Astrocyte of the spinal cord (primary cell): ENCODE measurements at regions not wholly inside any gene's neighbourhood (a gene's known extent, or its start where the extent isn't known, plus 50 kb on each side); places are given as distances from the start of the nearest gene placed in this dataset.
"Not testable (repeated sequence)": the region's sequence is repeated elsewhere in the genome, so short reads cannot be mapped to it uniquely, and the experiment has no call there.

ENCODE experiments used
- DNase-seq: peaks from one replicate; pipeline ENCODE4 v3.0.0; 2011; ENCODE audit warnings: low read depth, low spot score
- H3K4me3 ChIP-seq: 2 replicates; pipeline ENCODE4 v1.5.1; 2011; ENCODE audit warnings: low read depth, mild to moderate bottlenecking, low read length, moderate library complexity
- in situ Hi-C: cut with HindIII; loops from 2 replicates; pipeline ENCODE4 v1.10.0; 2017; ENCODE audit warnings: low sequenced_read_pairs
- TF ChIP-seq, protein P1 (sequence below): IDR thresholded peaks from 2 replicates; pipeline ENCODE4 v1.5.1; 2012; ENCODE audit warnings: low read depth, mild to moderate bottlenecking, low read length, inconsistent platforms

- no peak overlapping the region for H3K4me3 ChIP-seq
- TF ChIP-seq, protein P1, sequence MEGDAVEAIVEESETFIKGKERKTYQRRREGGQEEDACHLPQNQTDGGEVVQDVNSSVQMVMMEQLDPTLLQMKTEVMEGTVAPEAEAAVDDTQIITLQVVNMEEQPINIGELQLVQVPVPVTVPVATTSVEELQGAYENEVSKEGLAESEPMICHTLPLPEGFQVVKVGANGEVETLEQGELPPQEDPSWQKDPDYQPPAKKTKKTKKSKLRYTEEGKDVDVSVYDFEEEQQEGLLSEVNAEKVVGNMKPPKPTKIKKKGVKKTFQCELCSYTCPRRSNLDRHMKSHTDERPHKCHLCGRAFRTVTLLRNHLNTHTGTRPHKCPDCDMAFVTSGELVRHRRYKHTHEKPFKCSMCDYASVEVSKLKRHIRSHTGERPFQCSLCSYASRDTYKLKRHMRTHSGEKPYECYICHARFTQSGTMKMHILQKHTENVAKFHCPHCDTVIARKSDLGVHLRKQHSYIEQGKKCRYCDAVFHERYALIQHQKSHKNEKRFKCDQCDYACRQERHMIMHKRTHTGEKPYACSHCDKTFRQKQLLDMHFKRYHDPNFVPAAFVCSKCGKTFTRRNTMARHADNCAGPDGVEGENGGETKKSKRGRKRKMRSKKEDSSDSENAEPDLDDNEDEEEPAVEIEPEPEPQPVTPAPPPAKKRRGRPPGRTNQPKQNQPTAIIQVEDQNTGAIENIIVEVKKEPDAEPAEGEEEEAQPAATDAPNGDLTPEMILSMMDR, result no peak
- in situ Hi-C loops, result no loop called here
- DNase-seq, result no peak
These were observed 113.3 kb upstream of the LIPC start for GRCh38 chr15:58318517-58318916.

- TF ChIP-seq, protein P1, result no peak
- in situ Hi-C loops, result no loop called here
- H3K4me3 ChIP-seq, result no peak overlapping the region
- no peak for DNase-seq
These were observed 110.8 kb upstream of the LIPC start for GRCh38 chr15:58321034-58321433.

DNA sequence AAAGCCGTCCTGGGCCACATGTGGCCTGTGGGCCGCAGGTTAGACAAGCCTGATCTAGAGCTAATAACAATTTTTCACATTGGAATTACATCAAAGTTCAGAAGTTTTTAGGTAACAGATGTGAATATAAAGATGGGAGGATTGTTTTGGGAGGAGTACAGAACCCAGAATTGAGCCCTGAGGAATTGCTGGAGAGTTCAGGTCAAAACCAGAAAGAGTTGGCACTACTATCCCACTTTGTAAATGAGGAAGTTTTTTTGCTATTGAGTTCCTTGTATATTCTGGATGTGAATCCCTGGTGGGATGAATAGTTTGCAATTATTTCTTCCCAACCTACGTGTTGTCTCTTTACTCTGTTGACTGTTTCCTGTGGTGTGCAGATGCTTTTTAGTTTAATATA is 109.5 kb upstream of the LIPC start:
- TF ChIP-seq, protein P1, result no peak
- H3K4me3 ChIP-seq, result no peak overlapping the region
- in situ Hi-C loops, result no loop called here
- no peak for DNase-seq

- H3K4me3 ChIP-seq, in situ Hi-C loops, DNase-seq: not testable (repeated sequence)
These were observed 108.5 kb upstream of the LIPC start for GRCh38 chr15:58323321-58323720.

DNA sequence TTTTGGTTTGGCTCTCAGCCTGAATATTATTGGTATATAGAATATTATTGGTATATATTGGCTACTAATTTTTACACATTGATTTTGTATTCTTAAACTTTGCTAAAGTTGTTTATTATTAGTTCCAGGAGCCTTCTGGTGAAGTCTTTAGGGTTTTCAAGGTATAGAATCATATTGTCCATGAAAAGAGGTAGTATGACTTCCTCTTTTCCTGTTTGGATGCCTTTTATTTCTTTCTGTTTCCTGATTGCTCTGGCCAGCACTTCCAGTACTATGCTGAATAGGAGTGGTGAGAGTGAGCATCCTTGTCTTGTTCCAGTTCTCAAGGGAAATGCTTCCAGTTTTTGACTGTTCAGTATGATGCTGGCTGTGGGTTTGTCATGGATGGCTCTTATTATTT is 107.3 kb upstream of the LIPC start:
- no peak overlapping the region for H3K4me3 ChIP-seq
- no peak for DNase-seq
- TF ChIP-seq, protein P1, result no peak
- in situ Hi-C loops, result no loop called here

DNA sequence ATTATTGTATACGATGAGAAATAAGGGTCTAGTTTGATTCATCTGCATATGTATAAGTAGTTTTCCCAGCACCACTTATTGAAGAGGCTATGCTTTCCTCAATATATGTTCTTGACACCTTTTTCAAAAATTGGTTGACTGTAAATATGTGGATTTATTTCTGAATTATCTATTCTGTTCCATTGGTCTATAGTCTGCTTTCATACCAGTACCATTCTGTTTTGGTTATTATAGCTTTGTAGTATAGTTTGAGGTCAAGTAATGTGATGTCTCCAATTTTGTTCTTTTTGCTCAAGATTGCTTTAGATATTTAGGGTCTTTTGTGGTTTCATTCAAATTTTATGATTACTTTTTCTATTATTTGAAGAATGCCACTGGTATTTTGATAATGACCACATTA is 103.8 kb upstream of the LIPC start:
- no peak overlapping the region for H3K4me3 ChIP-seq
- TF ChIP-seq, protein P1, result no peak
- no peak for DNase-seq
- in situ Hi-C loops, result no loop called here

DNA sequence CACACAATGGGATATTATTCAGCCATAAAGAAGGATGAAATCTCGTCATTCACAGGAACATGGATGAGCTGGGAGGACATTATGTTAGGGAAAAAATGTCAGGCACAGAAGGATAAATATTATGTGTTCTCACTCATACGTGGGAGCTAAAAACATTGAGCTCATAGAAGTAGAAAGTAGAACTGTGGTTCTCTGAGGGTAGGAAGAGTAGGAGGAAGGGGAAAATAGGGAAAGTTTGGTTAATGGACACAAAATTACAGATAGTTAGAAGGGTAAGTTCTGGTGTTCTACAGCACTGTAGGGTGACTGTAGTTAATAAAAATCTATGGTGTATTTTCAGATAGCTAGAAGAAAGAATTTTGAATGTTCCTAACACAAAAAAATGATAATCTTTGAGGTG is 102.6 kb upstream of the LIPC start:
- TF ChIP-seq, protein P1, result no peak
- DNase-seq, result no peak
- H3K4me3 ChIP-seq, result no peak overlapping the region
- in situ Hi-C loops, result no loop called here
